GM18873 (cell line): ENCODE measurements at regions not wholly inside any gene's neighbourhood (a gene's known extent, or its start where the extent isn't known, plus 50 kb on each side); places are given as distances from the start of the nearest gene placed in this dataset.

Experiments used
- ATAC-seq: cut with Tn5 transposase; IDR thresholded peaks from one replicate; pipeline ENCODE4 v1.9.1; 2021; ENCODE audit warnings: mild to moderate bottlenecking, moderate library complexity, moderate number of reproducible peaks; ENCODE audit not compliant: unreplicated experiment, low FRiP score

GRCh38 chr13:67292886-67293285, 62.8 kb upstream of the PCDH9 start:
- no peak for ATAC-seq

- ATAC-seq = no peak
Observed at GRCh38 chr13:67285611-67286010, 55.5 kb upstream of the PCDH9 start.

GRCh38 chr13:67283637-67284036, 53.5 kb upstream of the PCDH9 start:
- no peak for ATAC-seq

- no peak for ATAC-seq
Observed at GRCh38 chr13:67281466-67281865, 51.3 kb upstream of the PCDH9 start.
